Fibroblast of lung (primary cell): ENCODE measurements at regions not wholly inside any gene's neighbourhood (a gene's known extent, or its start where the extent isn't known, plus 50 kb on each side); places are given as distances from the start of the nearest gene placed in this dataset.

Experiments used
- DNase-seq, 2 donors: peaks; one replicate each; pipeline versions ENCODE4 v3.0.0 to v3.0.0-alpha.2; 2010; ENCODE audit warnings: low read depth in 2 of 2
- H2AFZ ChIP-seq: 2 replicates; pipeline ENCODE4 v1.5.1; 2012; ENCODE audit warnings: low read length, control low read depth, inconsistent platforms
- H3K27ac ChIP-seq: 2 replicates; pipeline ENCODE4 v1.5.1; 2011; ENCODE audit warnings: low read length, control low read depth; ENCODE audit not compliant: insufficient read depth
- H3K27me3 ChIP-seq: 2 replicates; pipeline ENCODE4 v1.5.1; 2011; ENCODE audit warnings: mild to moderate bottlenecking, low read length; ENCODE audit not compliant: control insufficient read depth, insufficient read depth
- H3K36me3 ChIP-seq: 2 replicates; pipeline ENCODE4 v1.5.1; 2011; ENCODE audit warnings: low read length; ENCODE audit not compliant: control insufficient read depth, insufficient read depth
- H3K4me1 ChIP-seq: 2 replicates; pipeline ENCODE4 v1.5.1; 2011; ENCODE audit warnings: low read length; ENCODE audit not compliant: control insufficient read depth, insufficient read depth; ENCODE audit errors: extremely low read depth
- H3K4me2 ChIP-seq: 2 replicates; pipeline ENCODE4 v1.5.1; 2011; ENCODE audit warnings: low read length, control low read depth; ENCODE audit not compliant: insufficient read depth; ENCODE audit errors: extremely low read depth
- H3K4me3 ChIP-seq, 4 experiments: fragments of 200-600 bp in 1 of 4; sonication (generic) in 1 of 4; replicated peaks in 1 of 4; 2 replicates each; pipeline ENCODE4 v1.5.1; 2011 to 2016; ENCODE audit warnings: low read length in 4 of 4, low read depth in 3 of 4, mild to moderate bottlenecking in 3 of 4, control low read depth in 2 of 4, inconsistent platforms in 1 of 4, mixed read lengths in 1 of 4; ENCODE audit not compliant: insufficient read depth in 1 of 4; ENCODE audit errors: control extremely low read depth in 1 of 4
- H3K79me2 ChIP-seq: 2 replicates; pipeline ENCODE4 v1.5.1; 2012; ENCODE audit warnings: mild to moderate bottlenecking, low read length, inconsistent platforms; ENCODE audit not compliant: control insufficient read depth, insufficient read depth
- H3K9ac ChIP-seq: 2 replicates; pipeline ENCODE4 v1.5.1; 2011; ENCODE audit warnings: mild to moderate bottlenecking, low read length, control low read depth; ENCODE audit not compliant: insufficient read depth
- H3K9me3 ChIP-seq: 2 replicates; pipeline ENCODE4 v1.5.1; 2012; ENCODE audit warnings: low read depth, low read length; ENCODE audit not compliant: control insufficient read depth, insufficient read depth
- H4K20me1 ChIP-seq: 2 replicates; pipeline ENCODE4 v1.5.1; 2011; ENCODE audit warnings: low read length; ENCODE audit not compliant: control insufficient read depth, insufficient read depth; ENCODE audit errors: extremely low read depth
- EZH2 ChIP-seq: IDR thresholded peaks from 2 replicates; pipeline ENCODE4 v1.5.1; 2012; ENCODE audit warnings: low read length, control low read depth, mild to moderate bottlenecking; ENCODE audit errors: missing control alignments
- TF ChIP-seq, protein P1 (sequence below), 2 donors: IDR thresholded peaks in 1 of 2; conservative IDR thresholded peaks in 1 of 2; 1 replicate in 1 of 2; 2 replicates in 1 of 2; pipeline ENCODE4 v1.5.1; 2011 to 2012; ENCODE audit warnings: low read length in 2 of 2, control low read depth in 1 of 2, inconsistent platforms in 1 of 2, low read depth in 1 of 2, mild to moderate bottlenecking in 1 of 2

DNA sequence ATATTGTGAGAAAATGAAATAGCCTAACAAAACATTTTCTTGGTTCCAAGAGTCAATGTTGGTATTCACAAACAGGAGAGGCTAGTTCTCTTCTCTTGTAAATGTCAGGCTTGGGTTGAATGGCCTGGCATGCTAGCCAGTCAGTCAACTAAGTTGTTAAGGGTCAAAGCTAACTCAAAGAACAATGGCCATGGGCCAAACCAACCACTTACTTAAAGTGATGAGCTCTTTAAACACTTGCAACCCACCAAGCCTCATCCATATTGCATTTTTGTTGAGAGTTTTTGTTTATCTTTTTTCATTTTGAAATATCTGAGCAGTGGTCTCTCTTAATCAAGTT, 394.5 kb downstream of the RAB28 start:
- Histone ChIP-seq H3K9me3 (no peaks in the 10 kb centered on the region), H3K4me3 (no peak overlapping the region), H3K36me3 (no peaks in the 10 kb centered on the region), H3K27me3 (no peaks in the 10 kb centered on the region), H3K9ac (no peak overlapping the region), H3K27ac (no peak overlapping the region), H3K79me2 (no peaks in the 10 kb centered on the region), H3K4me1 (no peaks in the 10 kb centered on the region), H3K4me2 (no peak overlapping the region), H4K20me1 (no peaks in the 10 kb centered on the region), H2AFZ (no peak overlapping the region)
- no peak for TF ChIP-seq EZH2
- TF ChIP-seq, protein P1, sequence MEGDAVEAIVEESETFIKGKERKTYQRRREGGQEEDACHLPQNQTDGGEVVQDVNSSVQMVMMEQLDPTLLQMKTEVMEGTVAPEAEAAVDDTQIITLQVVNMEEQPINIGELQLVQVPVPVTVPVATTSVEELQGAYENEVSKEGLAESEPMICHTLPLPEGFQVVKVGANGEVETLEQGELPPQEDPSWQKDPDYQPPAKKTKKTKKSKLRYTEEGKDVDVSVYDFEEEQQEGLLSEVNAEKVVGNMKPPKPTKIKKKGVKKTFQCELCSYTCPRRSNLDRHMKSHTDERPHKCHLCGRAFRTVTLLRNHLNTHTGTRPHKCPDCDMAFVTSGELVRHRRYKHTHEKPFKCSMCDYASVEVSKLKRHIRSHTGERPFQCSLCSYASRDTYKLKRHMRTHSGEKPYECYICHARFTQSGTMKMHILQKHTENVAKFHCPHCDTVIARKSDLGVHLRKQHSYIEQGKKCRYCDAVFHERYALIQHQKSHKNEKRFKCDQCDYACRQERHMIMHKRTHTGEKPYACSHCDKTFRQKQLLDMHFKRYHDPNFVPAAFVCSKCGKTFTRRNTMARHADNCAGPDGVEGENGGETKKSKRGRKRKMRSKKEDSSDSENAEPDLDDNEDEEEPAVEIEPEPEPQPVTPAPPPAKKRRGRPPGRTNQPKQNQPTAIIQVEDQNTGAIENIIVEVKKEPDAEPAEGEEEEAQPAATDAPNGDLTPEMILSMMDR (conservative IDR thresholded peaks at IDR 0.05 in 1 of 2, IDR thresholded peaks at IDR 0.05 in 1 of 2; ENCODE audit: low read depth in 1 of 2, low read length in 2 of 2) = no peak
- no peak for DNase-seq

DNA sequence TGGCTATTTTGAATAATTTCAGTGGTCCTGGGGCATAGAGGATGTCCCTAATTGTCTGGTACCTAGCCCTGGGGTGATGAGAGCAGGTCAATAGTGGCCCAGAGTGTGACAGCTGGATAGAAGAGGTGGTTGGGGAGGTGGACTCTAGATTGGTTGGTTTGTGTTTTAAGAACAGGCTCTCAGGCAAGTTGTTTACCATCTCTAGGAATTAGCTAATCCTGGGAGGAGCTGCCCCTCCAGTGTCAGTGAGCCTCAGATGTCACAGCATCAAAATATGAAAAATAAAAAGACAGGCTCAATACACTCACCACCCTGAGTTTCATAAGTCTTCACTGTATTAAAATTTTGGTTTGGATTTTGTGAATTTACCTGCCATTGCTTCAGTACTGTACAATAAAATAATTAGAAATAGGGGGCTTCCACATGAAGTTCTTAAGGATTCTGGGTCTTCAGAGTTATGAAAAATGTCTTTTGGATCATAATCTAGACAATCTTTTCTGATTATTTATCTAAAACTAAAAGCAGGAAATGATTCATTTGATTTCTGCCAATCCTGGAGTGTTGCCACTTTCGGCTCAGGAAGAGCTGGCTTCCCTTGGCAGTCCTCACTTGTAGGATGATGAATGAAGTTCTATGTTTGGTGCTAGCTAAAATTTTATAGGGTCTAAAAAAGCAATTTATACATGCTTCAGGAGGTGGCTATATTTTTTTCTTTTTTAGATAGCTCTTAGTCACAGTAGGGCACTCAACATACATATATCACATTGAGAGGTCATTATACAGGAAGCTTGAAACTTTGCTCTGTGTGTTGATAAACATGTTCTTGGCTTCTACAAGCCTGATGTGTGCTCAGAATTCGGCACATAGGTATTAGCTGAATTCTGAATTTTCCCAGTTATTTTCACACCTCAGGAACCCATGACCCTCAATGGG, 395.1 kb downstream of the RAB28 start:
- Histone ChIP-seq H2AFZ (no peak overlapping the region), H3K79me2 (no peaks in the 10 kb centered on the region), H4K20me1 (no peaks in the 10 kb centered on the region), H3K9ac (no peak overlapping the region), H3K9me3 (no peaks in the 10 kb centered on the region), H3K27me3 (no peaks in the 10 kb centered on the region), H3K4me2 (no peak overlapping the region), H3K27ac (no peak overlapping the region), H3K4me3 (no peak overlapping the region), H3K36me3 (no peaks in the 10 kb centered on the region), H3K4me1 (no peaks in the 10 kb centered on the region)
- TF ChIP-seq, protein P1 (conservative IDR thresholded peaks at IDR 0.05 in 1 of 2, IDR thresholded peaks at IDR 0.05 in 1 of 2; ENCODE audit: low read depth in 1 of 2, low read length in 2 of 2) = no peak
- TF ChIP-seq EZH2 = no peak
- peak; percentile 33 to 47 for DNase-seq

DNA sequence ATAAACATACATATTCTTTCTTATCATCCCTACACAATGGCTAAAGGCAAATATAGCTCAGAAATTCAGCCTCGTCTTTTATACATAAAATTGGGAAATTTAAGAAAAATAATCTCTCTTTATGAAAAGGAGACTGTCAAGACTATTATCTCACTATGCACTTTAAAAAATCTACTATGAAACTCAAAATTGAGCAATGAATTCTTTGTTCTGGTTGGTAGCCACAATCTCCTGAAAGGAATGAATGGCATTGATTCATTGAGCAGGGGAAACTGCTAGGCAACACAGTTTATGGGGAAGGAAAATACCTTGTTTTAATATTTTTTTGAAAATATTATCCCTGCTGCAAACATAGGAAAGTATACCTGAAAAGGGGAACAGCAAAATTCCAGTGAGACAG, 397.1 kb downstream of the RAB28 start:
- H3K4me2 ChIP-seq = no peak overlapping the region
- no peaks in the 10 kb centered on the region for H3K27me3 ChIP-seq
- H3K4me1 ChIP-seq = no peaks in the 10 kb centered on the region
- no peak overlapping the region for H3K27ac ChIP-seq
- H3K4me3 ChIP-seq = no peak overlapping the region
- no peaks in the 10 kb centered on the region for H3K79me2 ChIP-seq
- no peak overlapping the region for H2AFZ ChIP-seq
- TF ChIP-seq, protein P1 (conservative IDR thresholded peaks at IDR 0.05 in 1 of 2, IDR thresholded peaks at IDR 0.05 in 1 of 2; ENCODE audit: low read depth in 1 of 2, low read length in 2 of 2) = no peak
- TF ChIP-seq EZH2 = no peak
- H3K9ac ChIP-seq = no peak overlapping the region
- no peaks in the 10 kb centered on the region for H3K36me3 ChIP-seq
- no peak for DNase-seq
- no peaks in the 10 kb centered on the region for H3K9me3 ChIP-seq
- no peaks in the 10 kb centered on the region for H4K20me1 ChIP-seq
